ENCODE measurements at regions not wholly inside any gene's neighbourhood (a gene's known extent, or its start where the extent isn't known, plus 50 kb on each side); places are given as distances from the start of the nearest gene placed in this dataset.

DNA sequence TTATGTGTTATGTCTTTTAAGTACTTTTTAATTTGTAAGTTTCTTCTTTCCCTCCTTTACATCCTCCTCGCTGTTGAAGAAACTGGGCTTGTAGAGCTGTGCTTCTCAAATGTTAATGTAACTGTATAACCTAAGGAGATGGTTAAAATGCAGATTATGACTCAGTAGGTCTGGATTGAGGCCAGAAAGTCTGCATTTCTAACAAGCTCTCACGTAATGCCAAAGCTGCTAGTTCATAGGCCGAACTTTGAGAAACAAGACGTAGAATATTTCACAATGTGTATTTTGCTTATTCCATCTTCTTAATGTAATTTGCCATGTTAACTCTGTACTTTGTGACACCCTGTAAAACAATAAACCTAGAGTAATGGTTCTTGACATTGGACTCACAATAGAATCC, 193.3 kb upstream of the SYT1 start:
- no peaks in the 10 kb centered on the region for H3K9me3 ChIP-seq
- H3K4me1 ChIP-seq = no peaks in the 10 kb centered on the region
- DNase-seq = no peak
- H3K27me3 ChIP-seq = no peaks in the 10 kb centered on the region
- H3K36me3 ChIP-seq = no peaks in the 10 kb centered on the region
- H3K4me3 ChIP-seq = no peak overlapping the region
- no peak overlapping the region for H3K27ac ChIP-seq
- no peak for TF ChIP-seq CTCF (IDR thresholded peaks at IDR 0.05)
- TF ChIP-seq POLR2A (IDR thresholded peaks at IDR 0.05) = no peak

- Histone ChIP-seq H3K36me3 (no peaks in the 10 kb centered on the region), H3K4me1 (no peaks in the 10 kb centered on the region), H3K27me3 (no peaks in the 10 kb centered on the region), H3K27ac (no peak overlapping the region), H3K9me3 (no peaks in the 10 kb centered on the region), H3K4me3 (no peak overlapping the region)
- DNase-seq = no peak
- TF ChIP-seq CTCF (IDR thresholded peaks at IDR 0.05) (no peak), POLR2A (IDR thresholded peaks at IDR 0.05) (no peak)
Measured at GRCh38 chr12:78672033-78672432, 192.5 kb upstream of the SYT1 start.

DNA sequence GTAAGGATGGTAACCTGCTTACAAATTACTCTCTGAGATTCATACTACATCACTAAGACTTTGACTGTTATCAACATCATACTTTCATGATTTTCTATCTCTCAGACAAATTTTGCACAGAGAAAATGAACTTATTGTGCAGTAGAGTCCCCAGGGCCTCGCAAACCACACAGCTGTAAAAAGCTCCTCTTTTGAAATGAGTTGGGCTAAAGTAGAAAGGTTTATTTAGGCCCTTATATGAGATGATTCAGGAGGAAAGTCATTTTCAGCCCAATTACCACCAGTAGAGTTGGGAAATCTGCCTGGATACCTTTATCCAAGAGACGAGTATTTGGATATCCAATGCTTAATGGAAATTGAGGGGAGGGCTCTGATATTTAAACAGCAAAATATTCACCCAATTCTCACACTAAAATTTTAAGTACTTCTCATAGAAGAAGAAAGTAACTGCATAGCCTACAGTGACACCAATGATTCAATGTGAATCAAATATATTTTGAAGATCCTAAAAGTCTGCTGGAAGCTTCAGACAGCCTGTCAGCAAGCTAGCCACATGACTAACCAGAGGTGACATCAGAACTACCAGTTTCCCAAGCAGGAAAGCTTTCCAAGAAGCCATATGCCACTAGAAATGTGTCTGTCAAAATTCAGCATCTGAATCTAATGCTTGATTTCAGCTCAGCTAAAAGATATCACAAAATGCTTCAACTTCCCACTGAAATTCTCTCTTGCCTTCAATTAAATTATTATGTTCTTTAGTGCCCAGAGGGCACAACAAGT, 190.1 kb upstream of the SYT1 start:
- Histone ChIP-seq H3K27me3 (no peaks in the 10 kb centered on the region), H3K4me3 (no peak overlapping the region), H3K4me1 (no peaks in the 10 kb centered on the region), H3K9me3 (no peaks in the 10 kb centered on the region), H3K36me3 (no peaks in the 10 kb centered on the region), H3K27ac (no peak overlapping the region)
- no peak for TF ChIP-seq POLR2A (IDR thresholded peaks at IDR 0.05)
- no peak for TF ChIP-seq CTCF (IDR thresholded peaks at IDR 0.05)
- DNase-seq = no peak

- Histone ChIP-seq H3K4me3 (no peak overlapping the region), H3K27ac (no peak overlapping the region), H3K36me3 (no peaks in the 10 kb centered on the region), H3K4me1 (no peaks in the 10 kb centered on the region), H3K27me3 (no peaks in the 10 kb centered on the region), H3K9me3 (no peaks in the 10 kb centered on the region)
- no peak for DNase-seq
- TF ChIP-seq POLR2A (IDR thresholded peaks at IDR 0.05) = no peak
- TF ChIP-seq CTCF (IDR thresholded peaks at IDR 0.05) = no peak
Measured at GRCh38 chr12:78680596-78680995, 184.0 kb upstream of the SYT1 start.

GRCh38 chr12:78683031-78683430, 181.5 kb upstream of the SYT1 start:
- TF ChIP-seq CTCF (IDR thresholded peaks at IDR 0.05) = no peak
- TF ChIP-seq POLR2A (IDR thresholded peaks at IDR 0.05) = no peak
- no peaks in the 10 kb centered on the region for H3K36me3 ChIP-seq
- no peaks in the 10 kb centered on the region for H3K9me3 ChIP-seq
- no peak for DNase-seq
- no peaks in the 10 kb centered on the region for H3K4me1 ChIP-seq
- no peaks in the 10 kb centered on the region for H3K27me3 ChIP-seq
- no peak overlapping the region for H3K4me3 ChIP-seq
- no peak overlapping the region for H3K27ac ChIP-seq

GRCh38 chr12:78683626-78684025, 180.9 kb upstream of the SYT1 start:
- no peaks in the 10 kb centered on the region for H3K36me3 ChIP-seq
- H3K4me3 ChIP-seq = no peak overlapping the region
- no peaks in the 10 kb centered on the region for H3K9me3 ChIP-seq
- H3K4me1 ChIP-seq = no peaks in the 10 kb centered on the region
- H3K27ac ChIP-seq = no peak overlapping the region
- DNase-seq = no peak
- no peaks in the 10 kb centered on the region for H3K27me3 ChIP-seq
- TF ChIP-seq CTCF (IDR thresholded peaks at IDR 0.05) (no peak), POLR2A (IDR thresholded peaks at IDR 0.05) (no peak)
